GM23248 (cell line): ENCODE measurements at regions not wholly inside any gene's neighbourhood (a gene's known extent, or its start where the extent isn't known, plus 50 kb on each side); places are given as distances from the start of the nearest gene placed in this dataset.

Experiments
- EZH2 ChIP-seq: fragments of 200-600 bp; sonication (generic); IDR thresholded peaks from 2 replicates; pipeline ENCODE4 v1.6.1; 2018; ENCODE audit warnings: antibody characterized with exemption, mild to moderate bottlenecking; ENCODE audit not compliant: insufficient read depth, poor library complexity, severe bottlenecking
- EZH2phosphoT487 ChIP-seq: fragments of 200-600 bp; sonication (generic); IDR thresholded peaks from 2 replicates; pipeline ENCODE4 v1.6.1; 2018; ENCODE audit warnings: antibody characterized with exemption, moderate library complexity, mild to moderate bottlenecking, low read depth; ENCODE audit not compliant: insufficient read depth

- TF ChIP-seq EZH2 (no peak), EZH2phosphoT487 (no peak)
Measured at GRCh38 chr13:73497430-73497829, 438.6 kb downstream of the KLF5 start.
